ENCODE measurements at regions not wholly inside any gene's neighbourhood (a gene's known extent, or its start where the extent isn't known, plus 50 kb on each side); places are given as distances from the start of the nearest gene placed in this dataset.
"Not testable (repeated sequence)": the region's sequence is repeated elsewhere in the genome, so short reads cannot be mapped to it uniquely, and the experiment has no call there.

DNA sequence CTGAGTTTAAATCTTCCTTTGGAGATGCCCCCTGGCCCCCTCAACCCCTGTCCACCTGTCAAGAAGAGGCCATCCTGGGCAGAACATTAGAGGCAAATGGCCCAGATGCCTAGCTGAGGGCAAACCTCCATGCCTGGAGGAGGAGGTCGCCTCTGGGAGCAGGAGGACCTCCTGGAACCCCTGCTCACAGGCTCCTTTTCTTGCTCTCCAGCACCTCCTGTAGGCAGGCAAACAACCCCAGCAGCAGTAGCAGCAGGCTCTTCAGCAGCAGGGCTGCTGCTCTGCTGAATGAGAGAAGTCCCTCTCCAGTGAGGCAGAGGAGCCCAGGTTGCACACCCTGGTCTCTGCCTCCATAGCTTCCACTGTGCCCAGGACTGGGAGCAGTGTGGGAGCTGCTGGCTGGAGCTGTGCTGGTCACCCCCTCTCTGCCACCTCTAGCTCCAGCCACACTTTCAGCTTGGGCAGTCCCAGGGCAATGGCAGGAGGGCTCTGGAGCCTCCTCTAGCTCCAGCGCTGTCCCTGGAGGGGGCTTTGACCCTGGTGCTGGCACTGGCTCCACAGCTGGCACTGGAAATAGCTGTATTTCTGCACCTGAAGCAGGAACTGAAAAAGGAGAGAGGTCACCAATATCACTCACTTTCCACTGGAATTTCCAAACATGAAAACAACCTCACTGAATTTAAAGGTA lies 1494.5 kb upstream of the TPTE start:
- not testable (repeated sequence) for DNase-seq

DNA sequence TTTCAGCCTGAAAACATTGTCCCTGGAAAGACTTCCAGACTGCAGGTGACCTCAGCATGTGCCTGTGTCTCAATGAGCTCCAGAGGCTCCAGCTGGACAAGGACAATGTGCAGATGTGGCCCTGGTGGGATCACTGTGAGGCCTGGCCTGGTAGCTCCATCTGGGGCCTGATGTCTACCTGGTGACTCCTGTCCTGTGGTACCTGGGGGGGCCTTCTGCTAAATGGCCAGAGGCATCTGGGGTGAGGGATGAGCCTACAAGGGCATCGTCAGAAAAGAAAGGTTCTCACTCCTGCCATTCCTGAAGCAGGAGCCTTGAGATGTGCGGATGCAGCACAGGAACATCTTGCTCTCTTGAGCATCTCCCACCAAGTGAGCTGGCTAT lies 1494.0 kb upstream of the TPTE start:
- DNase-seq = peak; percentile 35

DNA sequence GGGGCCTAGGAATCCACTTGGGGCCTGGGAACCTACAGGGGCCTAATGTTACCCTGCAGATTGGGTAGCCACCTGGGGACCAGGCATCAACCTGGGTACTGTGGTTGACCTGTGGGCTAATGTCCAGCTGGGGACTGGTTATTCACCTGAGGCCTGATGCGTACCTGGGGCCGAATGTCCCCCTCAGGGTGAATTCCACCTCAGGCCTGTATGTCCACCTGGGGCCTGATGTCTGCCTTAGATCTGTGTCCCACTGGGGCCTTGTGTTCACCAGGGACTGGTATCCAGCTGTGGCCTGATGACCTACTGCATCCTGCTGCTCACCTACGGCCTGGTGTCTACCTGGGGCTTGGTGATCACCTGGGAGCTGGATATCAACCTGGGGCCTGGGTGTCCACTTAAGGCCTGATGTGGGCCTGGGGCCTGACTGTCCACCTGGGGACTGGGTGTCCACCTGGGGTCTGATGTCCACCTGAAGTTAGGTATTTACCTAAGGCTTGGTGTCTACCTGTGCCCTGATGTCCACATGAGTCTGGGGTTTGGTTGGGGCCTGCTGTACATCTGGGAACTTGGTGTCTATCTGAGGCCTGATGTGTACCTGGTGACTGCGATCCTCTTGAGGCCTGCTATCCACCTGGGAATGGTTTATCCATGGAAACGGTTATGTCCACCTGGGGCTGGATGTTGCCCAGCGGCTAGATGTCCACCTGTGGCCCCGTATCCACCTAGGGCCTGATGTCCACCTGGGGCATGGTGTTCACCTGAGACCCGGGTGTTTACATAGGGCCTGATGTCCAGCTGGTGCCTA lies 1492.6 kb upstream of the TPTE start:
- DNase-seq = not testable (repeated sequence)

DNA sequence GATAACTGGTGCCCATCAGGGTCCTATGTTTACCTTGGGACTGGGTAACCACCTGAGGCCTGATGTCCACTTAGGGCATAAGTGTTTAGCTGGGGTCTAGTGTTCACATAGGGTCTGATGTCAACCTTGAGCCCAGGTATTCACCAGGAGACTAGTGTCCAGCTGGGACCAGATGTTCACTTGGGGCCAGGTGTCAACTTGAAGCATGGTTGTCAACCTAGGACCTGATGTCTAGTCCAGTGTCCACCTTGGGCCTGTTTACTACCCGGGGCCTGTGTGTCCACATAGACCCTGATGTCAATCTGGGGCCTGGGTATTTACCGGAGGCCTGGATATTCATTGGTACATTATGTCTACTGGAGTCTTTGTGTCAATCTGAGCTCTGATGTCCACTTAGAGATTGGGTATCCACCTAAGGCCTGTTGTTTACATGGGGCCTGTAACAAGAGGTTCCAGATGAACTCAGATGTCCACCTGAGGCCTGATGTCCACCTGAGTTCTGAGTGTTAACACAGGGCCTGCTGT lies 1491.2 kb upstream of the TPTE start:
- not testable (repeated sequence) for DNase-seq

DNA sequence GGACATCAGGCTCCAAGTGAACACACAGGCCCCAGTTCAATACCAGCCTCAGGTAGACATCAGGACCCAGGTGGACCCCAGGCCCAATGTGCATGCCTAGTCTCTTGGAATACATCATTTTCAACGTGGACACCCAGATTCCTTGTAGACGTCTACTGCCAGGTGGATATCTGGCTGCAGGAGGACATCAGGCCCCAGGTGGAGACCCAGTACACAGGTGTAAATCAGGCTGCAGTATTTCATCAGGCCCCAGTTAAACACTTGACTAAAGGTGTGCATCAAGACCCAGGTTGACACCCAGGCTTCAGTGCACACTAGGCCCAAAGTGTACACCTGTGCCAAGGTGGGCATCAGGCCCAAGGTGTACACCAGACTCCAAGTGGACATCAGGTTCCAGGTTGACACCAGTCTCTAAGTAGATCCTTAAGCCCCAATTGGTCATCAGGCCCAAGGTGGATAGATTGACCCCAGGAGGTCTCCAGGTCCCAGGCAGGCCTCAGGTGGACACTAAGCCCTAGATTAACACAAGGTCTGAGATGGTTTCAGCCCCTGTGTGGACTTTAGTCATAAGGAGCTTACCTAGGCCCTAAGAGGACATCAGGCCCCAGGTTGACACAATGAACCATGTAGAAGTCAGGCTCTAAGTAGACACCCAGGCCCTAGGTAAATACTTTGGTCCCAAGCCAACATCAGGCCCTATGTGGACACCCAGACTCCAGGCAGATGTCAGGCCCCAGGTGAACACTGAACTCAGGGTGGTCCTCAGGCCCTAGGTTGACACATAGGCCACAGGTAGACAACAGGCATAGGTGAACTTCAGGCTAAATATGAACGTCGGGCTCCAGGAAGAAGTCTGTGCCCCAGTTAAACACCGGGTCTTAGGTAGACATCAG lies 1489.7 kb upstream of the TPTE start:
- not testable (repeated sequence) for DNase-seq

DNA sequence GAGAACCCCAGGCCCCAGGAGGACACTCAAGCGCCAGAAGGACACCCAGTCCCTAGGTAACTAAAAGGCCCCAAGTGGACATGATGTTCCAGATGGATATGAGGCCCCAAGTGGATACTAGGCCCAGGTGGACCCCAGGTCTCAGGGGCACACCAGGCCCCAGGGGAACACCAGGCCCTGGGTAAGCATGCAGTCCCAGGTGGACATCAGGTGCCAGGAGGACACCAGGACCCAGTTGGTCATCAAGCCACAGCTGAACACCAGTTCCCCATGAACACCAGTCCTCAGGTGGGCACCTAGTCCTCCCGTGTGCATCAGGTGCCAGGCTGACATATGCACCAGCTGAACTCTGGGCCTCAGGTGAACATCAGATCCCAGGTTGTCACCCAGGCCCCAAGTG lies 1488.8 kb upstream of the TPTE start:
- DNase-seq = not testable (repeated sequence)

DNA sequence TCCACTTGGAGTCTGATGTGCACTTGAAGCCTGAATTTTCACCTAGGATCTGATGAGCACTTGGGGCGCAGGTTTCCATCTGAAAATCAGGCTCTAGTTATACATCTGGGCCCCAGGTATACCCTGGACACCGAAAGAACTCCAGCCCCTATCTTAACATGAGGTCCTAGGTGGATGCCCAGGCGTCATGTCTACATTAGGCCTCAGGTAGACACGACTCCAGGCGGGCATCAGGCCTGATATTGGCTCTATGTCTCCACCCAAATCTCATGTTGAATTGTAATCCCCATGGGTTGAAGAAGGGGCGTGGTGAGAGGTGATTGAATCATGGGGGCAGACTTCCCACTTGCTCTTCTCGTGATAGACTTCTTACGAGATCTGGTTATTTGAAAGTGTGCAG lies 1488.1 kb upstream of the TPTE start:
- not testable (repeated sequence) for DNase-seq

DNA sequence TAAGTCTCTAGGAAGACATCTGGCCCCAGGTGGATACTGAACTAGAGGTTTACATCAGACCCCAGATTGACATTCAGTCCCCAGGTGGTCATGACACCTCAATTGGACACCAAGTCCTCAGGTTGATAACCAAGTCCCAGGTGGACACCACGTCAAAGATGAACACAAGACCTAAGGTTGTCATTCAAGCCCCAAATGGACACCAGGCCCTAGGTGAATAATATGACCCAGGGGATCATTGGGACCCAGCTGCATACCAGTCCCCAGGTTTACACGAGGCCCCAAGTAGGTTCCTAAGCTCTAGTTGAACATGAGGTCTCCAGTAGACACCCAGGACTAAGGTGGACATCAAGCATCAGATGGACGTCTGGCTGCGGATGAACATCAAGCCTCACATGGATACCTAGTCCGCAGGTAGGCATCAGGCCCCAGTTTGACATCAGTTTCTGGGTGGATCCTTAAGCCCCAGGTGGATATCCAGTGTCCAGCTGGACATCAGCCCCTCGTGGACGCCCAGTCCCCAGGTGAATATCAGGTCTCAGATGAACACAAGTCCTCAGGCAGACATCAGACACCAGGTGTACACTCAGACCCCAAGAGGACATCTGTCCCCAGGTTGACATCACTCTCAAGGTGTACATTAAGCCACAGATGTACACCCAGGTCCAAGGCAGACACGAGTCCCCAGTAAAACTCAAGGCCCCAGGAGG lies 1486.7 kb upstream of the TPTE start:
- not testable (repeated sequence) for DNase-seq

DNA sequence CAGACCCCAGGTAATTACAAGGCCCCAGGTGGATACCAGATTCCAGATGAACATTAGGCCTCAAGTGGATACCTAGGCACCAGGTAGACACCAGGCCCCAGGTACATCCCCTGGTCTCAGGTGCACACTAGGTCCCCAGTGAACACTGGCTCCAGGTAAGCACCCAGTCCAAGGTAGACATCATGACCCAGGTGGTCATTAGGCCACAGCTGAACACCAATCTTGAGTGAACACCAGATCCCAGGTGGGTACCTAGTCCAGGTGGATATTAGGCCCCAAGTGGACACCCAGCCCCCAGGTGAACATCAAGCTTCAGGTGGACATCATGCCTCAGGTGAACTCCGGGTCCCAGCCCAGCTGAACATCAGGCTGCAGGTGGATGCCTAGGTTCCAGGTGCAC lies 1486.2 kb upstream of the TPTE start:
- DNase-seq = not testable (repeated sequence)

DNA sequence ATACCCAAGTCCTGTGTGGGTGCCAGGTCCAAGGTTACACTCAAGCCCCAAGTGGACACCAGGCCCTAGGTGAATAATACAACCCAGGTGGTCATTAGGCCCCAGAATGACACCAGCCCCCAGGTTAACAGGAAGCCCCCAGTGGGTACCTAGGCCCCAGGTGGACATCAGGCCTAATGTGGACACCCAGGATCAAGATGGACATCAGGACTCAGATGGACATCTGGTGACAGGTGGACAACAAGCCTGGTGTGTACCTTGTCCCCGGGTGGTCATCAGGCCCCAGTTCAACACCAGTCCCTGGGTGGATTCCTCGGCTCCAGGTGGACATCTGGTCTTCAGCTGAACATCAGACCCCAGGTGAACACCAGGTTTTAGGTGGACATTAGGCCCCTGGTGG lies 1485.4 kb upstream of the TPTE start:
- DNase-seq = peak; percentile 5

DNA sequence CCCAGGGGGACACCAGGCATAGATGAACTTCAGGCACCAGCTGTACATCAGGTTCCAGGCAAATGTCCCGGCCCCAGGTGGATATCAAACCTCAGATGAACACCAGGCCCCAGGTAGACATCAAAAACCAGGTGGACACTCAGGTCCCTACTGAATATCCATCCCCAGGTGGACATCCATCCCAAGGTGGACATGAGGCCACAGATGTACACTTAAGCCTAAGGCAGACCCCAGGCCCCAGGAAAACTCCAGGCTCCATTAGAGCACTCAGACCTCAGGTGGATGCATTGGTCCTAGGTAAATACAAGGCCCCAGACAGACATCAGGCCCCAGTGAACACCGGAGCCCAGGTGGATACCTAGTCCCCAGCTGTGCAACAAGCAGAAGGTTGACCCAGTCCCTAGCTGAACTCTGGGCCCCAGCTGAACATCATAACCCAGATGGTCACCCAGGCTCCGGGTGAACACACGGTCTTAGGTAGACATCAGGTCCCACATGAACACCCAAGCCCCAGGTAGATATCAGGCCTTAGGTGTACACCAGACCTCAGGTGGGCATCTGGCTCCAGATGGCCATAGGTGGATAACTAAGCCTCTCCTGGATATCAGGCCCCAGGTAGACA lies 1484.3 kb upstream of the TPTE start:
- not testable (repeated sequence) for DNase-seq

DNA sequence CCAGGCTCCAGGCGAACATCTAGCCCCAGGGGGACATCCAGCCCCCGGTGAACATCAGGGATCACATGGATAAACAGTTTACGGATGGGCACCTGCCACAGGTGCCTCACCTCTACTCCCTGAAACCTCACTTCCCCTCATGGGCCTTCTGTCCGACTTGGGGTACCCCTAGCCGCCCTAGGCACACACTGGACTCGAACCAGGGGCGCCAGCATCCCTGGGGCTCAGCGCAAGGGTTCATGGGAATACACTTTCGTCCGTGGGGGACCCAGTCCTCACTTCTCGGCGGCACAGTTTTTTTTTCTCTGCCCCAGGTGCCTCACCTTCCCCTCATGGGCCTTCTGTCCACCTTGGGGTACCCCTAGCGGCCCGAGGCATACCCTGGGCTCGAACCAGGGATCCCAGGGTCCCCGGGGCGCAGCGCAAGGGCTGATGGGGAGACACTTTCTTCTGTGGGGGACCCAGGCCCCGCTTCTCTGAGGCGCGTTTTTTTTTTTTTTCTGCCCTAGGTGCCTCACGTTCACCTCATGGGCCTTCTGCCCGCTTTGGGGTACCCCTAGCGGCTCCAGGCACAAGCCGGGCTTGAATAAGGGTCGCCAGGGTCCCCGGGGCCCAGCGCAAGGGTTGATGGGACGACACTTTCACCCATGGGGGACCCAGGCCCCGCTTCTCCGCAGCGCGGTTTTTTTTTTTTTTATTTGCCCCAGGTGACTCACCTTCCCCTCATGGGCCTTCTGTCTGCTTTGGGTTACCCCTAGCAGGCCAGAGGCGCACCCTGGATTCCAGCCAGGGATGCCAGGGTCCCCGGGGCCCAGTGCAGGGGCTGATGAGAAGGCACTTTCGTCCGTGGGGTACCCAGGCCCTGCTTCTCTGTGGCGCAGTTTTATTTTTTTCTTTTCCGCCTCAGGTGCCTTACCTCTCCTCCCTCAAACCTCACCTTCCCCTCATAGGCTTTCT lies 1483.5 kb upstream of the TPTE start:
- DNase-seq = not testable (repeated sequence)

DNA sequence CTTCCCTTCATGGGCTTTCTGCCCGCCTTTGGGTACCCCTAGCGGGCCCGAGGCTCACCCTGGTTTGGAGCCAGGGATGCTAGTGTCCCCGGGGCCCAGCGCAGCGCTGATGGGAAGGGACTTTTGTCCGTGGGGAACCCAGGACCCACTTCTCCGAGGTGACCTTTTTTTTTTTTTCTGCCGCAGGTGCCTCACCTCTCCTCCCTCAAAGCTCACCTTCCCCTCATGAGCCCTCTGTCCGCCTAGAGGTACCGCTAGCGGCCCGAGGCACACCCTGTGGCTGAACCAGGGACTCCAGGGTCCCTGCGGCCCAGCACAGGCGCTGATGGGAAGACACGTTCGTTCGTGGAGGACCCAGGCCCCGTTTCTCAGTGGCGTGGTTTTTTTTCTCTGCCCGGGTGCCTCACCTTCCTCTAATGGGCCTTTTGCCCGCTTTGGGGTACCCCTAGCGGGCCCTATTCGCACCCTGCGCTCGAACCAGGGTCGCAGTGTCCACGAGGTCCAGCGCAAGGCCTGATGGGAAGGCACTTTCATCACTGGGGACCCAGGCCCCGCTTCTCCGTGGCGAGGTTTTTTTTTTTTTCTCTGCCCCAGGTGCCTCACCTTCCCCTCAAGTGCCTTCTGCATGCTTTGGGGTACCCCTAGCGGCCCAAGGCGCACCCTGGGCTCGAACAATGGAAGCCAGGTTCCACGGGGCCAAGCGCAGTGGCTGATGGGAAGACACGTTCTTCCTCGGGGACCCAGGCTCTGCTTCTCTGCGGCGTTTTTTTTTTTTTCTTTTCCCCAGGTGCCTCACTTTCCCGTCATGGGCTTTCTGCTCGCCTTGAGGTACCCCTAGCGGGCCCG lies 1481.6 kb upstream of the TPTE start:
- DNase-seq = peak; percentile 18

DNA sequence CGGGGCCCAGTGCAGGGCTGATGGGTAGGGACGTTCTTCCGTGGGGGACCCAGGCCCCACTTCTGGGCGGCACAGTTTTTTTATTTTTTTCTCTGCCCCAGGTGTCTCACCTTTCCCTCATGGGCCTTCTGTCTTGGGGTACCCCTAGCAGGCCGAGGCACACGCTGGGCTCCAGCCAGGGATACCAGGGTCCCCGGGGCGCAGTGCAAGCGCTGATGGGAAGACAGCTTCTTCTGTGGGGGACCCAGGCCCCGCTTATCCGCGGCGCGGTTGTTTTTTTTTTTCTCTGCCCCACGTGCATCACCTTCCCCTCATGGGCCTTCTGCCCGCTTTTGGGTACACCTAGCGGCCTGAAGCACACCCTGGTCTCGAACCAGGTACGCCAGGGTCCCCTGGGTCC lies 1481.0 kb upstream of the TPTE start:
- DNase-seq = peak; percentile 34

DNA sequence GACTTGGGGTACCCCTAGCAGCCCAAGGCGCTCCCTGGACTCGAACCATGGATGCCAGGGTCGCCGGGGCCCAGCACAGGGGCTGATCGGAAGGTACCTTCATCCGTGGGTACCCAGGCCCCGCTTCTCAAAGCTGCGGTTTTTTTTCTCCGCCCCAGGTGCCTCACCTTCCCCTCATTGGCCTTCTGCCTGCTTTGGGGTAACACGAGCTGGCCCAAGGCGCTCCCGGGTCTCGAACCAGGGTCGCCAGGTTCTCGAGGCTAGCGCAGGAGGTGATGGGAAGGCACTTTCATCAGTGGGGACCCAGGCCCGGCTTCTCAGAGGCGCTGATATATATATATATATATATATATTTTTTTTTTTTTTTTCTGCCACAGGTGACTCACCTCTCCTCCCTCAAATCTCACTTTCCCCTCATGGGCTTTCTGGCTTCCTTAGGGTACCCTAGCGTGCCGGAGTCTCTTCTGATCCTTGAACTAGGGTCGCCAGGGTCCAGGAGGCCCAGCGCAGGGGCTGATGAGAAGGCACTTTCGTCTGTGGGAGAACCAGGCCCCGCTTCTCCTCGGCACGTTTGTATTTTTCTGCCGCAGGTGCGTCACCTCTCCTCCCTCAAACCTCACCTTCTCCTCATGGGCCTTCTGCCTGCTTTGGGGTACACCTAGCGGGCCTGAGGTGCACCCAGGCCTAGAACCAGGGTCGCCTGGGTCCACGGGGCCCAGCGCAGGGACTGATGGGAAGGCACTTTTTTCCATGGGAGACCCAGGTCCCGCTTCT lies 1480.0 kb upstream of the TPTE start:
- DNase-seq = peak; percentile 7

DNA sequence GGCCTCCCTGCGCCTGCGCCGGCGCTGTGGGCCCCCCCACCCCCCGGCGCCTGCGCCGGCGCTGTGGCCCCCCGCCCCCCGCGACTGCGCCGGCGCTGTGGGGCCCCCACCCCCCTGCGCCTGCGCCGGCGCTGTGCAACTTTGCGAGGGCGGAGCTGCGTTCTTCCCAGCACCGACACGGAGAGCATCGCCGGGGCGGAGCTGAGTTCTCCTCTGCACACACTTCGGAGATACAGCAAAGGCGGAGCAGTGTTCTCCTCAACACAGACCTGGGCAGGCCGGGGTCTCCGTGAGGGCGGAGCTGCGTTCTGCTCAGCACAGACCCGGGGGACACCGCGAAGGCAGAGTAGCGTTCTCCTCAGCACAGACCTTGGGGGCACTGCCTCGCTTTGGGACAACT lies 1478.3 kb upstream of the TPTE start:
- DNase-seq = not testable (repeated sequence)

DNA sequence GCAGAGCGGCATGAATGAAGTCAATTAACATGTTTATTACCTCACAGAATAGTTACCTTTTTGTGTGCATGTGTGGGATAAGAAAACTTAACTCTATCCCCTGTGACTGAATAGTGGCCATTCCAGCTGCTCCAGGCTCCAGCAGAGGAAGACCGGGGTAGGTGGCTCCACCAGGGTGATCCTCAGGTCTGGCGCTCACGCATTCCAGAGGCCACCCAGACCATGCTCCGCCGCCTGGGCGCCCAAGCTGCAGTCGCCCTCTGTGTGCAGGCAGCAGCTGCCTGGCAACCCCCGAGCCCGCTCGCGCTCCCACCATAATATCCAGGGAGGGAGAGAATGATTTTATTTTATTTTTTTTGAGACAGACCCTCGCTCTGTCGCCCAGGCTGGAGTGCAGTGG lies 1474.5 kb upstream of the TPTE start:
- not testable (repeated sequence) for DNase-seq

DNA sequence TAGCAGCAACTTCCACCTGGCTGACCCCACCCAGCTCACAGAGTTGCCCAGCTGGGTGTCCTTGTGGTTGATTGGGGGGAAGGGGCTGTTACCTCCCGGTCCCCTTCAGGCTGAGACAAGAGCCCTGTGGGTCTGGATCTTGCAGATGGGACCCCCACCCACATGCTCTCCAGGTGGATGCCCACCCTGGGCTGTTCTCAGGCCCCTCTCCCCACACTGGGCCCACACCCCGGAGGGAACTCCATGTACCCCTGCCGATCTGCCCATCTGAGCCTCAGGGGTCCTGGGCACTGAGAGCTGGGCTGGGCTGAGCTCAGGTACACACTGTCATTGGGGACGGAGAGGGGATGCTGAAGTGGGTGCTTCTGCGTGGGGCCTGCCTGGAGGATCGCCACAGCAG lies 1453.9 kb upstream of the TPTE start:
- DNase-seq = not testable (repeated sequence)

DNA sequence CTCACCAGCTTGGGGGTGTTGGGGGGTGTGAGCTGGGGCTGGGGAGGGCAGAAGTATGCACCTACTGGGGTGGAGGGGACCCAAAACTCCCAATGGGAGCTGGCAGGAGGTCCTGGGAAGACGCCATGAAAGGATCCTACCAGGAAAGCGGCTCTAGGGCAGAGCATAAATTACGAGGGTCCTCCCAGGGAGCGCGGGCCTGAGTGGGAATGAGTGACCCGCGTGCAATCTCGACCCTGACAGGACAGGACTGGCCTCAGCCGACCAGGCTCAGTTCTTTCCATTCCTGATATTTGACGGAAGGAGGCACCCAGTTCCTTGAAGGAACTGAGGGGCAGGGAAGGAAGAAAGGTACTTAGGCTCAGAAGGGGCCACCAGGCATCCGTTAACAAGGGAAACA lies 1452.8 kb upstream of the TPTE start:
- not testable (repeated sequence) for DNase-seq
